CD14-positive monocyte (primary cell): ENCODE measurements at regions not wholly inside any gene's neighbourhood (a gene's known extent, or its start where the extent isn't known, plus 50 kb on each side); places are given as distances from the start of the nearest gene placed in this dataset.

ENCODE experiments used
- DNase-seq, 3 donors: peaks; one replicate each; pipeline ENCODE4 v3.0.0-alpha.2; 2011 to 2022
- H2AFZ ChIP-seq: 2 replicates; pipeline ENCODE4 v1.6.0; 2012; ENCODE audit warnings: mild to moderate bottlenecking, low read depth, low read length, inconsistent platforms; ENCODE audit not compliant: insufficient read depth, poor library complexity, severe bottlenecking
- H3K27ac ChIP-seq, 2 donors: 1 replicate in 1 of 2; 2 replicates in 1 of 2; pipeline ENCODE4 v1.5.1; 2012 to 2013; ENCODE audit warnings: low read length in 2 of 2, control low read depth in 1 of 2, inconsistent platforms in 1 of 2, low read depth in 1 of 2, mild to moderate bottlenecking in 1 of 2
- H3K27me3 ChIP-seq, 2 donors: one replicate each; pipeline versions ENCODE4 v1.6.0 to v1.6.1; 2011 to 2013; ENCODE audit warnings: low read length in 2 of 2; ENCODE audit not compliant: control insufficient read depth in 2 of 2, insufficient read depth in 2 of 2
- H3K36me3 ChIP-seq, 2 donors: replicated peaks in 1 of 2; 1 replicate in 1 of 2; 2 replicates in 1 of 2; pipeline versions ENCODE4 v1.5.1 to v1.6.1; 2012 to 2013; ENCODE audit warnings: low read length in 2 of 2, control low read depth in 1 of 2, inconsistent platforms in 1 of 2, mild to moderate bottlenecking in 1 of 2; ENCODE audit not compliant: insufficient read depth in 2 of 2, control insufficient read depth in 1 of 2
- H3K4me1 ChIP-seq, 2 donors: 1 replicate in 1 of 2; 2 replicates in 1 of 2; pipeline versions ENCODE4 v1.5.1 to v1.6.1; 2012 to 2013; ENCODE audit warnings: low read length in 2 of 2, control low read depth in 1 of 2, inconsistent platforms in 1 of 2, mild to moderate bottlenecking in 1 of 2, moderate library complexity in 1 of 2; ENCODE audit not compliant: insufficient read depth in 2 of 2, control insufficient read depth in 1 of 2
- H3K4me2 ChIP-seq: replicated peaks from 2 replicates; pipeline ENCODE3; 2012; ENCODE audit warnings: low read length, moderate library complexity, mild to moderate bottlenecking; ENCODE audit not compliant: poor library complexity, severe bottlenecking; ENCODE audit errors: extremely low read depth
- H3K4me3 ChIP-seq, 3 experiments: fragments of 200-600 bp in 1 of 3; sonication (generic) in 1 of 3; replicated peaks in 1 of 3; 1 replicate in 2 of 3; 2 replicates in 1 of 3; pipeline ENCODE4 v1.5.1; 2011 to 2013; ENCODE audit warnings: low read length in 3 of 3, mild to moderate bottlenecking in 3 of 3, control low read depth in 2 of 3, low read depth in 2 of 3, inconsistent platforms in 1 of 3, moderate library complexity in 1 of 3
- H3K79me2 ChIP-seq: 2 replicates; pipeline ENCODE4 v1.6.0; 2012; ENCODE audit warnings: mild to moderate bottlenecking, control low read depth, inconsistent platforms, low read length, moderate library complexity; ENCODE audit not compliant: insufficient read depth
- H3K9ac ChIP-seq: 2 replicates; pipeline ENCODE4 v1.6.0; 2017; ENCODE audit warnings: low read length, mild to moderate bottlenecking; ENCODE audit not compliant: insufficient read depth, poor library complexity, severe bottlenecking
- H3K9me3 ChIP-seq, 2 donors: replicated peaks in 1 of 2; 1 replicate in 1 of 2; 2 replicates in 1 of 2; pipeline versions ENCODE4 v1.5.1 to v1.6.1; 2012 to 2013; ENCODE audit warnings: low read length in 2 of 2, control low read depth in 1 of 2; ENCODE audit not compliant: control insufficient read depth in 1 of 2, insufficient read depth in 1 of 2
- H4K20me1 ChIP-seq: 2 replicates; pipeline ENCODE4 v1.6.0; 2012; ENCODE audit warnings: mild to moderate bottlenecking, low read length, control low read depth, moderate library complexity; ENCODE audit not compliant: insufficient read depth
- H3K27ac Mint-ChIP-seq, 7 donors: one replicate each; pipeline ENCODE4 v1.8.0; 2020; ENCODE audit warnings: mild to moderate bottlenecking in 7 of 7, mixed read lengths in 7 of 7, moderate library complexity in 6 of 7, inconsistent platforms in 2 of 7
- H3K27me3 Mint-ChIP-seq, 3 donors: one replicate each; pipeline ENCODE4 v1.8.0; 2021 to 2022; ENCODE audit warnings: low read depth in 3 of 3, mild to moderate bottlenecking in 3 of 3, mixed read lengths in 3 of 3, moderate library complexity in 3 of 3, inconsistent platforms in 1 of 3
- H3K36me3 Mint-ChIP-seq, 2 donors: one replicate each; pipeline ENCODE4 v1.8.0; 2020; ENCODE audit warnings: mixed read lengths in 2 of 2, inconsistent platforms in 1 of 2, mild to moderate bottlenecking in 1 of 2
- H3K4me1 Mint-ChIP-seq: one replicate; pipeline ENCODE4 v1.8.0; 2020; ENCODE audit warnings: mild to moderate bottlenecking, mixed read lengths
- H3K4me3 Mint-ChIP-seq, 2 donors: one replicate each; pipeline ENCODE4 v1.8.0; 2020; ENCODE audit warnings: mild to moderate bottlenecking in 2 of 2, mixed read lengths in 2 of 2, moderate library complexity in 1 of 2
- H3K9me3 Mint-ChIP-seq, 7 donors: one replicate each; pipeline ENCODE4 v1.8.0; 2020 to 2022; ENCODE audit warnings: mixed read lengths in 7 of 7, mild to moderate bottlenecking in 6 of 7, moderate library complexity in 6 of 7, inconsistent platforms in 2 of 7
- CTCF ChIP-seq: fragments of 200-600 bp; IDR thresholded peaks from one replicate; pipeline ENCODE4 v1.8.0; 2022; ENCODE audit warnings: antibody characterized with exemption, mild to moderate bottlenecking
- WGBS: methylation state at CpG from one replicate; pipeline ENCODE4 v1.1.5; 2013; ENCODE audit warnings: missing lambda C conversion rate; ENCODE audit not compliant: insufficient coverage; 5-methylcytosine and 5-hydroxymethylcytosine counted together
- intact Hi-C, 2 donors: fragments of 100-400 bp; cut with micrococcal nuclease; formaldehyde crosslinking; loops; one replicate each; pipeline versions ENCODE4 v1.15.0 to v1.15.1; 2023

- no peaks in the 10 kb centered on the region for H4K20me1 ChIP-seq
- H3K4me2 ChIP-seq: no peak overlapping the region
- H3K27me3 Mint-ChIP-seq: peaks cover 0 to 3% (median 1%) of the 10 kb centered on the region in 3 donors
- no peaks in the 10 kb centered on the region for H3K79me2 ChIP-seq
- no peak overlapping the region for H3K9ac ChIP-seq
- DNase-seq: no peak
- H3K36me3 Mint-ChIP-seq: no peaks in the 10 kb centered on the region
- intact Hi-C loops: no loop called here
- no peak overlapping the region for H3K4me3 ChIP-seq
- peaks cover under 1 to 18% (median 8%) of the 10 kb centered on the region in 7 donors for H3K9me3 Mint-ChIP-seq
- no peaks in the 10 kb centered on the region for H3K4me1 Mint-ChIP-seq
- H3K27ac Mint-ChIP-seq: no peak overlapping the region
- WGBS: no CpG with 5 or more reads among the region's 1 CpG
- H3K36me3 ChIP-seq: no peaks in the 10 kb centered on the region
- H3K27me3 ChIP-seq: no peaks in the 10 kb centered on the region
- no peak overlapping the region for H3K4me3 Mint-ChIP-seq
- no peak overlapping the region for H3K27ac ChIP-seq
- peaks cover 11% of the 10 kb centered on the region in 2 donors for H3K9me3 ChIP-seq
- no peak for TF ChIP-seq CTCF
- no peak overlapping the region for H2AFZ ChIP-seq
- H3K4me1 ChIP-seq: no peaks in the 10 kb centered on the region
Observed at GRCh38 chr10:2230478-2230877, 493.2 kb upstream of the ADARB2 start.

GRCh38 chr10:2228320-2228901 lies 491.1 kb upstream of the ADARB2 start:
- no peaks in the 10 kb centered on the region for H3K4me1 Mint-ChIP-seq
- Histone ChIP-seq H3K9me3 (peaks cover 15 to 19% of the 10 kb centered on the region in 2 donors), H2AFZ (no peak overlapping the region), H3K4me2 (no peak overlapping the region), H3K9ac (no peak overlapping the region), H3K27ac (no peak overlapping the region), H4K20me1 (no peaks in the 10 kb centered on the region), H3K79me2 (no peaks in the 10 kb centered on the region), H3K4me3 (no peak overlapping the region), H3K4me1 (no peaks in the 10 kb centered on the region), H3K27me3 (no peaks in the 10 kb centered on the region), H3K36me3 (no peaks in the 10 kb centered on the region)
- no CpG with 5 or more reads among the region's 5 CpGs for WGBS
- no peak overlapping the region for H3K4me3 Mint-ChIP-seq
- H3K36me3 Mint-ChIP-seq: no peaks in the 10 kb centered on the region
- no peak overlapping the region for H3K27ac Mint-ChIP-seq
- intact Hi-C loops: no loop called here
- DNase-seq: no peak
- TF ChIP-seq CTCF: no peak
- H3K9me3 Mint-ChIP-seq: peaks cover 2 to 21% (median 10%) of the 10 kb centered on the region in 7 donors
- peaks cover 0 to 1% (median 1%) of the 10 kb centered on the region in 3 donors for H3K27me3 Mint-ChIP-seq
